BLaER1 treated with 17β-estradiol and CSF1 and Interleukin-3, amounts not matched to agents 10 nM and 100 nM (cell line): ENCODE measurements at regions not wholly inside any gene's neighbourhood (a gene's known extent, or its start where the extent isn't known, plus 50 kb on each side); places are given as distances from the start of the nearest gene placed in this dataset.

Experiments used
- H3K27ac ChIP-seq, 11 experiments: shearing (Covaris generic); formaldehyde crosslinking; 2 replicates each; pipeline ENCODE4 v1.8.1; 2022
- H3K27me3 ChIP-seq, 11 experiments: shearing (Covaris generic); formaldehyde crosslinking; 2 replicates each; pipeline ENCODE4 v1.8.1; 2022
- H3K36me3 ChIP-seq, 11 experiments: shearing (Covaris generic); formaldehyde crosslinking; 2 replicates each; pipeline ENCODE4 v1.8.1; 2022
- H3K4me1 ChIP-seq, 10 experiments: shearing (Covaris generic); formaldehyde crosslinking; 2 replicates each; pipeline ENCODE4 v1.8.1; 2022
- H3K4me2 ChIP-seq, 11 experiments: shearing (Covaris generic); formaldehyde crosslinking; 2 replicates each; pipeline ENCODE4 v1.8.1; 2022
- H3K4me3 ChIP-seq, 10 experiments: shearing (Covaris generic); formaldehyde crosslinking; 2 replicates each; pipeline ENCODE4 v1.8.1; 2022
- H3K9ac ChIP-seq, 11 experiments: shearing (Covaris generic); formaldehyde crosslinking; 2 replicates each; pipeline ENCODE4 v1.8.1; 2022
- H3K9me3 ChIP-seq, 11 experiments: shearing (Covaris generic); formaldehyde crosslinking; replicated peaks in 1 of 11; 2 replicates each; pipeline ENCODE4 v1.8.1; 2022
- H4K20me1 ChIP-seq, 11 experiments: shearing (Covaris generic); formaldehyde crosslinking; 2 replicates each; pipeline ENCODE4 v1.8.1; 2022
- Cebpa-rat ChIP-seq, 11 experiments: shearing (Covaris generic); IDR thresholded peaks; 2 replicates each; pipeline ENCODE4 v1.8.1; 2022

GRCh38 chr5:99122976-99123375 is 194.2 kb upstream of the CHD1 start:
- no peaks in the 10 kb centered on the region for H3K27me3 ChIP-seq
- no peaks in the 10 kb centered on the region for H3K36me3 ChIP-seq
- no peak overlapping the region for H3K27ac ChIP-seq
- H3K9me3 ChIP-seq: no peaks in the 10 kb centered on the region
- peaks cover 0 to 10% (median 0%) of the 10 kb centered on the region in 10 experiments; a peak in 4 of 20 replicates for H3K4me1 ChIP-seq
- no peak overlapping the region for H3K4me2 ChIP-seq
- no peak overlapping the region for H3K4me3 ChIP-seq
- no peak overlapping the region for H3K9ac ChIP-seq
- TF ChIP-seq Cebpa-rat (IDR thresholded peaks at IDR 0.05): no peak
- H4K20me1 ChIP-seq: no peaks in the 10 kb centered on the region

GRCh38 chr5:99119326-99119725 is 190.5 kb upstream of the CHD1 start:
- no peaks in the 10 kb centered on the region for H3K9me3 ChIP-seq
- no peaks in the 10 kb centered on the region for H4K20me1 ChIP-seq
- no peak overlapping the region for H3K9ac ChIP-seq
- TF ChIP-seq Cebpa-rat (IDR thresholded peaks at IDR 0.05): no peak
- H3K4me2 ChIP-seq: no peak overlapping the region
- H3K4me1 ChIP-seq: peaks cover 0 to 9% (median 0%) of the 10 kb centered on the region in 10 experiments; a peak in 4 of 20 replicates
- H3K36me3 ChIP-seq: no peaks in the 10 kb centered on the region
- no peak overlapping the region for H3K27ac ChIP-seq
- no peaks in the 10 kb centered on the region for H3K27me3 ChIP-seq
- H3K4me3 ChIP-seq: no peak overlapping the region

- no peaks in the 10 kb centered on the region for H3K27me3 ChIP-seq
- no peak overlapping the region for H3K9ac ChIP-seq
- H3K36me3 ChIP-seq: no peaks in the 10 kb centered on the region
- peaks cover 0 to 9% (median 0%) of the 10 kb centered on the region in 10 experiments; a peak in 4 of 20 replicates for H3K4me1 ChIP-seq
- H4K20me1 ChIP-seq: no peaks in the 10 kb centered on the region
- no peak overlapping the region for H3K4me2 ChIP-seq
- H3K9me3 ChIP-seq: no peaks in the 10 kb centered on the region
- H3K27ac ChIP-seq: no peak overlapping the region
- TF ChIP-seq Cebpa-rat (IDR thresholded peaks at IDR 0.05): no peak
- H3K4me3 ChIP-seq: no peak overlapping the region
Measured at GRCh38 chr5:99116526-99116925, 187.7 kb upstream of the CHD1 start.

GRCh38 chr5:99109894-99110293 is 181.1 kb upstream of the CHD1 start:
- H3K27ac ChIP-seq: no peak overlapping the region
- H3K4me3 ChIP-seq: no peak overlapping the region
- no peaks in the 10 kb centered on the region for H3K9me3 ChIP-seq
- no peak overlapping the region for H3K4me2 ChIP-seq
- H3K9ac ChIP-seq: no peak overlapping the region
- no peak for TF ChIP-seq Cebpa-rat (IDR thresholded peaks at IDR 0.05)
- peaks cover 0 to 11% (median 0%) of the 10 kb centered on the region in 10 experiments; a peak in 5 of 20 replicates for H3K4me1 ChIP-seq
- H4K20me1 ChIP-seq: no peaks in the 10 kb centered on the region
- H3K27me3 ChIP-seq: no peaks in the 10 kb centered on the region
- H3K36me3 ChIP-seq: no peaks in the 10 kb centered on the region

GRCh38 chr5:99105216-99105615 is 176.4 kb upstream of the CHD1 start:
- Histone ChIP-seq H3K9ac (no peak overlapping the region; a peak in 2 of 22 replicates), H3K27ac (no peak overlapping the region), H3K4me1 (peaks cover 0 to 13% (median 0%) of the 10 kb centered on the region in 10 experiments; a peak in 5 of 20 replicates), H3K4me2 (peak overlapping the region in 2 of 11 experiments; percentile 7 to 24; a peak in 2 of 22 replicates), H3K4me3 (no peak overlapping the region), H3K27me3 (no peaks in the 10 kb centered on the region), H4K20me1 (no peaks in the 10 kb centered on the region), H3K9me3 (no peaks in the 10 kb centered on the region), H3K36me3 (no peaks in the 10 kb centered on the region)
- no peak for TF ChIP-seq Cebpa-rat (IDR thresholded peaks at IDR 0.05)

GRCh38 chr5:99104538-99105132 is 175.8 kb upstream of the CHD1 start:
- no peaks in the 10 kb centered on the region for H4K20me1 ChIP-seq
- no peak overlapping the region; a peak in 2 of 22 replicates for H3K9ac ChIP-seq
- peaks cover 0 to 13% (median 0%) of the 10 kb centered on the region in 10 experiments; a peak in 5 of 20 replicates for H3K4me1 ChIP-seq
- no peak overlapping the region for H3K4me3 ChIP-seq
- H3K9me3 ChIP-seq: no peaks in the 10 kb centered on the region
- H3K36me3 ChIP-seq: no peaks in the 10 kb centered on the region
- no peak overlapping the region for H3K27ac ChIP-seq
- no peak for TF ChIP-seq Cebpa-rat (IDR thresholded peaks at IDR 0.05)
- no peaks in the 10 kb centered on the region for H3K27me3 ChIP-seq
- no peak overlapping the region; a peak in 1 of 22 replicates for H3K4me2 ChIP-seq

GRCh38 chr5:99102073-99102697 is 173.4 kb upstream of the CHD1 start:
- Histone ChIP-seq H3K27ac (no peak overlapping the region), H3K4me3 (no peak overlapping the region), H3K9me3 (no peaks in the 10 kb centered on the region), H3K4me2 (peak overlapping the region in 1 of 11 experiments; percentile 7; a peak in 1 of 22 replicates), H3K4me1 (peaks cover 0 to 13% (median 0%) of the 10 kb centered on the region in 10 experiments; a peak in 5 of 20 replicates), H3K36me3 (no peaks in the 10 kb centered on the region), H4K20me1 (no peaks in the 10 kb centered on the region), H3K27me3 (no peaks in the 10 kb centered on the region), H3K9ac (no peak overlapping the region)
- TF ChIP-seq Cebpa-rat (IDR thresholded peaks at IDR 0.05): no peak

GRCh38 chr5:99099691-99100090 is 170.9 kb upstream of the CHD1 start:
- no peak for TF ChIP-seq Cebpa-rat (IDR thresholded peaks at IDR 0.05)
- Histone ChIP-seq H3K4me2 (no peak overlapping the region), H3K27ac (no peak overlapping the region), H3K4me1 (peaks cover 0 to under 1% (median 0%) of the 10 kb centered on the region in 10 experiments; a peak in 1 of 20 replicates), H3K4me3 (no peak overlapping the region), H3K9me3 (no peaks in the 10 kb centered on the region), H3K36me3 (no peaks in the 10 kb centered on the region), H3K27me3 (no peaks in the 10 kb centered on the region), H4K20me1 (no peaks in the 10 kb centered on the region), H3K9ac (no peak overlapping the region)

GRCh38 chr5:99089822-99090549 is 161.2 kb upstream of the CHD1 start:
- Histone ChIP-seq H3K4me3 (no peak overlapping the region), H4K20me1 (no peaks in the 10 kb centered on the region), H3K4me2 (no peak overlapping the region), H3K4me1 (no peaks in the 10 kb centered on the region), H3K36me3 (no peaks in the 10 kb centered on the region), H3K9me3 (peaks cover 0 to 4% (median 0%) of the 10 kb centered on the region in 11 experiments; a peak in 1 of 22 replicates), H3K9ac (no peak overlapping the region), H3K27ac (no peak overlapping the region), H3K27me3 (no peaks in the 10 kb centered on the region)
- TF ChIP-seq Cebpa-rat (IDR thresholded peaks at IDR 0.05): no peak
